GM03348 (cell line): ENCODE measurements at regions not wholly inside any gene's neighbourhood (a gene's known extent, or its start where the extent isn't known, plus 50 kb on each side); places are given as distances from the start of the nearest gene placed in this dataset.

Experiments
- DNase-seq: peaks from one replicate; pipeline ENCODE4 v3.0.0; 2012; ENCODE audit warnings: low spot score

DNA sequence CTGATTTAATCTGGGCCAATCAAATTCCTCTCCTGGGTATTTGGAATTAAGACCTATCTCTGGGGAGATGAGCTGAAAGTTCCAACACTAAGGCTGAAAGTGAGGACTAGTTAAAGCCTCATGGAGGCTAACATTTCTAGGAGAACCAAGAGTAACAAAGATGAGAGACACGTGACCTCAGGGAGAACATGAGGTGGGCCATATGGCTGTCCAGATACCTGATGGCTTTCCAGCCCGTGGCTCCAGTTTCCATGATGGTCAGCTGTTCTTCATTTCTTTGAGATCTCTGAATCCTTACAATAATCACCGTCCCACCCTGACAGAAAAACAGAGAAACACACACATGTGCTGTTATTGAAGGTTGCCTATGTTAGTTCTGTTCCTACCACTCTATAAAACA is 66.1 kb downstream of the LEPR start:
- DNase-seq = no peak

DNA sequence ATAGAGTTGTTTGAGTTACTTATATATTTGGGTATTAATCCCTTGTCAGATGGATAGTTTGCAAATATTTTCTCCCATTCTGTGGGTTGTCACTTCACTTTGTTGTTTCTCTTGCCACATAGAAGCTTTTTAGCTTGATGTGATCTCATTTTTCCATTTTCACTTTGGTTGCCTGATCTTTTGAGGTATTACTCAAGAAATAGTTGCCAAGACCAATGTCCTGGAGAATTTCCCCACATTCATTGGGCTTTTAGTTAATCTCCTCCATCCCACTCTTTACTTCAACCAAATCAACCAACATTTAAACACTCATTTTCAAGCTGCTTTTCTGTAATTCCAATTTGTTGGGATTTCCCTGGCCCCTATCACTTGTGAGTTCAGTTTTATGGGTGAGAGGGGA is 69.0 kb downstream of the LEPR start:
- DNase-seq = no peak

DNA sequence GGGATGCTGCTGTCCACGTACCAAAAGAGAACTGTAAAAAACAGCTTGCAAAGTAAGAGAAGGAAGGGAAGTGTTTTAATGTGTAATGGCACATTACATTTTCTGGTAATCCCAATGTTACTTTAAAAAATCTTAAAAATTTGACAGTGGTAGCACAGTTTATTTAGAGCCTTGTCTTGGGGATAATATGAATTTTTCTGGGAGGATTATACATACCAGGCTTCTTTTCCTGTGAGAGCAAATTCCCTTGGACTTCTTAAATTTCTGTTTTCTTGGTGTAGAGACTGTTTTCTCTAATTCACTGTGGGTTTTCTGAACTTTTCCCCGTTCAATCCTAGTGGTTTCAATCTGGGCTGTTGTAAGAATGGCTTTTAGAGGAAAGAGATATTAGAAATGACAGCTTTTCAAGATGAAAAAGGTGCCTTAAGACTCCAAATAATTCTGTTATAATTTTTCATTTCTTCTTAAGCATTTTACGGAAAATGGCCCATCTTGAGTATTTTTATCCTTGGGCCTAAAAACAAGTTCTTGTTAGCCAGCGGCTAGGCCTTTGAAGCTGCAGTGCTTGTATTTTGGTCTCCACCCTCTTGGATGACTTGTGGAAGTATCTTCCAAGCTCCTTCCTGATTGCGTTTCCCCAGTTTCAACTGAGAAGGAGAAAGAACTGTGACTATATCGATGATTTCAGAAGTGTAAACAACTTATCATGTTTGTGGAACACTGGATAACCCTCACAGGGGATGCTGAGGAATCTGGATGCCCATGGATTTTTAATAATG is 70.0 kb downstream of the LEPR start:
- no peak for DNase-seq

DNA sequence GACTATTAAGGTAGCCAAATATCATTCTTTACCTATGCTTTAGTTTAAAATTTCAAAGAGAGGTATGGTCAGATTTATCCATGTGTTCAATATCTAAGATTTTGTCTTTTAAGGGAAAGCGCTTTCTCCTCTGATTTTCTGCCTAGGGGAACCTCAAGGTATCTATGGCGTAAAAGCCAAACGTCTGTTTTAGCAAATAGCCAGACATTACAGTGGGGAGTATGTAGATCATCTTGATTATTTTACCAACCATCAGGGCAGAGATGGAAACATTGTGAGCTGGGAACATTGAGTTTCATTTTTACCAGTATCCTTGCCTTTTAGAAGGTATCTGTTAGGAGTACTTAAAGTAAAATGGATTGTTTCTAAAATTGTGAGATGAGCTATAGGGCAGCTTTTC is 71.0 kb downstream of the LEPR start:
- DNase-seq = no peak

DNA sequence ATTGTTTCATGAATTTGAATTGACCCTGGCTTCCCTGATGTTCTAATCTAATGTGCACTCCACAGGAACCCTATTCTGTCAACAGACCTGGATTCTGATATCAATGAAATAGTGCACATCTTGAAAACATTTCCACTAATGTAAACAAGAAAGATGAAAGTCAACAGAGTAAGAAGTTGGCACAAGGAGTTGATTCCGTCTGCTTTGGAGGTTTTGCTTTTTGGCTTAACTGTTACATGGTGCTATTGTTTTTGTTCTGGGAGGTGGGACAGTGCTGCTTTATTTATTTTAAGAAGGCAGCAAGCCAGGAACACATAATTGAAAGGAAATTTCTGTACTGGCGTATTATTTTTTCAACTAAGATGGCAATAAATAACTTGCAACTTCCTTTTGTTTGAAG is 73.3 kb downstream of the LEPR start:
- no peak for DNase-seq

DNA sequence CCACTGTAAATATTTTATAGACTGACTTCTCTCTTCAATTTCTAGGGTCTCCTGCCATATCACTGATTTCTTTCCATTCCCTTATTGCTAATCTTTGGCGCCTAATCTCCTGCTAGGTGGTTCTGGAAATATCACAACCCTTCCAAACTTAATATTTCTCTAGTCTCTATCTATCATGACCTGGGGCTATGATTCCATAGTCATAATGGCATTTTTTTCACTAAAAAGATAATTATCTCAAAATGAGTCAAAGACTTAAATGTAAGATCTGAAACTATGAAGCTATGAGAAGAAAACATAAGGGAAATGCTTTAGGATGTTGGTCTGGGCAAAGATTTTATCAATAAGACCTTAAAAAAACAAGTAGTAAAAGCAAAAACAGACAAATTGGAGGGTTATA is 74.2 kb downstream of the LEPR start:
- no peak for DNase-seq

DNA sequence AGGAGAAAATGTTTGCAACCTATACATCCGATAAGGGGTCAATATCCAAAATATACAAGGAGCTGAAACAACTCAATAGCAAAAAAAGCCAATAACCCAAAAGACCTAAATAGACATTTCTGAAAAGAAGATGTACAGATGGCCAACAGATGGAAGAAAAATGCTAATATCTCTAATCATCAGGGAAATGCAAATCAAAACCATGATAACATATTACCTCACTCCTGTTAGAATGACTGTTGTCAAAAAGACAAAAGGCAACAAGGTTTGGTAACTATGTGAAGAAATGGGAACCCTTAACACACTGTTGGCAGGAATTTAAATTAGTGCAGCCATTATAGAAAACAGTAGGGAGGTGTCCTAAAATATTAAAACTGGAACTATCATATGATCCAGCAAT is 74.7 kb downstream of the LEPR start:
- DNase-seq = no peak

DNA sequence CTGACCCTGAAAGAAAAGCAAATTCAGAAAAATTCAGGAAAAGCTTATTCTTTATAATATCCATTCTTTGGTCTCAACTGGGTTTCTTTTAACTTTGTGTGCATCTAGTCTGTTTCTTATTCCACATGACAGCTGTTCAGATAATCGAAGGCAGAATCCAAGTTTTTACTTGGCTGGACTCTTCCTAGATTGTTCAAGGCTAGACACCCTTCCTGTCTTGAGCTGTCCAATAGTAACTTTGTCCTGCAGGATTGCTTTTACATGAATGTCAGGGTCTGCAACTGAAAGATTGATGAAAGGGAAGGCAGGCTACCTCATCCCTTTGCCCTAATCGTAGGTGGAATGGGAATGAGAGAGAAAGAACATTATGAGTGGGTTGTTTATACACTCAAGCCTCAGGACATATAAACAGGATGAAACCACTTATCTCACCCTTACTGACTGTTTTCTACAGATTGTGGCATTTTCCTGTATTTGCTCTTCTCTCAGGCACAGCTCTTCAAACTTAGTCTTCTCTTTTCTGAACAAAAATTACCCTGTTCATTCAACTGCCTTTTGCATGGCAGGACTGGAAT is 76.9 kb downstream of the LEPR start:
- no peak for DNase-seq

DNA sequence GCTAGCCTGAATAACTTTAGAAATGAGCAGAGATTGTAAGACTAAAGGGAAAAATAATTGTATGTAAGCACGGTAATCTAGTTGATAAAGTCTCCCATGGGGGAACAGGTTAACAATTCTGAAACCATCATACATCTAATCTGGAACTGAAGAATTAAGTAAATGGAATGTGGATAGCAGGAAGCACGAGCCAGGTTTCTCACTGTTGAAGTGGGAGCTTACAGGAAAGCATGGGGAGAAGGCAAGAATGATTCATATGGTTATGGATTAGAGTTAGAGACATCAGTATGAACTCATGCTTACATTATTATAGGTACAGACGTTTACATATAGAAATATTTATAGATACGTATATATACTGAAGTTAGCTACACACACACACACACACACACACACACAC is 83.0 kb downstream of the LEPR start:
- DNase-seq = no peak

DNA sequence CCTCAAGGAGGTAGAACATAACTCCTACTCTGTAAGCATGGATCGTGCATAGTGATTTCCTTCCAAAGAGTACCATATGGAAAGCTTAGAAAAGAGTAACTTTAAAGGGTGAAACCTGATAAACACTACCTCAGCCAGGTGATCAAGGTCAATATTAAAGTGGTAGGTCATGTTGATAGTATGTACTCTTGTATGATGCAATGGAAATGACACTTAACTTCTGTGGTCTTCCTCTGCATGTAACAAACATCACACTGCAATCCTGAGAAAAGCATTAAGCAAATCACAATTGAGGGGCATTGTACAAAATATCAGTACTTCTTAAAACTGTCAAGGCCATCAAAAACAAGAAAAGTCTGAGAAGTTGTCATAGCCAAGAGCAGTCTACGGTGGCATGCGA is 83.8 kb downstream of the LEPR start:
- no peak for DNase-seq

DNA sequence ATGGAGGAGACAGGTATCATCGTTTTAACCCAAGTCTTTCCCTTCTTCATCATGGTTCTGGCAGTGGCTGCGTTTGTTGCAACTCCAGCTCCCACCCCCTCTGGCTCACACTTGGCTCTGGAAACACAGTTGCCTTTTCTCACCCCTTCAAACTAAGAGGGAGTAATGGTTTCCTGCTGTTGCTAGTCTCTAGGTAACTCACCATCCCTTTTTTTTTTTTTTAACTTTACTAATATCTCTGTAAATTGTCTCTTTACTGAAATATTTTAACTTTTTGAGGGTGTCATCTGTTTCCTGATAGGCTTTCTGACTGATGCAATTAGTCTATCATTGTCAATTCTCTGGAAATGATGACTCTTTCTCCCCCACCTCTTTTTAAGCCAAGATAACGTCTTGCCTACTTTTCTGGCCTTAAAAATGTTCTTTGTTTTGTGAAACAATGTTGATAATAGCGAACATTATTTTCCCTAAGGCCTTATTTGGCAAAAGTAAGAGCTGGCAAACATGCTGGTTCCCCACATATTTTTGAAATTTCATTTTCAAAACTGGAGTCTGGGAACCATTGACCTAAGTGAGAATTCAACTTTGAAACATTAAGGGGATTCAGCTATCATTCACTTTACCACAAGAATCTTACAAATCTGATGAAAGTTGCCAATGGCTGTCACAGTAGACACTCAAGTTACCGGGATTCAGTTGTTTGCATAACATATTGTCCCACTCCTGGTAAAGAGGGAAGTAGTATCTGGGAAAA is 85.3 kb downstream of the LEPR start:
- DNase-seq = peak; percentile 16

DNA sequence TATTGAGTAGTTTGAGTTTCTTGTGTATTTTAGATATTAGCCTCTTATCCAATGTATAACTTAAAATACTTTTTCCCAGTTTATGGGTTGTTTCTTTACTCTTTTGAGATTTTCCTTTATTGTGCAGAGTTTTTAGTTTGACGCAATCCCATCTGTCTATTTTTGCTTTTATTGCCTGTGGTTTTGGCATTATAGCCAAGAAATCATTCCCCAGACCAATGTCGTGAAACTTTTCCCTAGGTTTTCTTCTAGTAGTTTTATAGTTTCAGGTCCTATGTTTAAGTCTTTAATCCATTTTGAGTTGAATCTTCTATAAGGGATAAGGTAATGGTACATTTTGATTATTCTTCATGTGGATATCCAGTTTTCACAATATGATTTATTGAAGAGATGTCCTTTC is 87.6 kb downstream of the LEPR start:
- DNase-seq = no peak

DNA sequence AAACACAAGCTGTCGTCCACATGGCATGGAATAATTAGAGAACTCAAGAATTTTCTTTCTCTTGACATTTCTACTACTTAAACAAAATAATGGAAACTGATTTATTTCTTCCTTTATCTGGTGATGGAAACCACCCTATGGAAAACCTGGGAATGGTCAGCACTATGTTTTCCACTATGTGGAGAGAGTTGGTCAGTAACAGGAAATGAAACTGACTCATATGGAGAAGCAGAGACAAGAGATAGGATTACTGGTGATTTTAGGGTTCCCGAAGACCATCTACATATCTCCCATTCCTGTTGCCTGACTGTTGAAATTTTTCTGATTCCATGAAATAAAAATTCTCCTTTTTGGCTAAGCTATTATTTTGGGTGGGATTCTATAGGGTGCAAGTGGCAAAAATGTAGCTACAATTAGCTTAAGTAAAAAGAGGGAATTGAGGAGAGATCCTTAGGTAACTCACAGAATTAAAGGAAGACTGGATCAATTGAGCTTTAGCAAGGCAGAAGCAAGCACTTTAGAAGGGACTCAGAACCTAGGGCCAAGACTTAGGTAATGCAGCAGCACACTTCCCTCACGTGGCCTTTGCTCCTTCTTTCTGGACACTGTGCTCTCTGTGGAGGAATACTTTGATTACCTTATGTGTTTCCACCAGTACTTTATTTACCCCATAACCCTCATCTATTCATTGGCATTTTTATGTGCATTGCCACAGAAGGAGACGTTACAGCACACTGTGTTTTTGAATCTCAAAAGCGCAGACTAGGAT is 89.6 kb downstream of the LEPR start:
- DNase-seq = peak; percentile 58

DNA sequence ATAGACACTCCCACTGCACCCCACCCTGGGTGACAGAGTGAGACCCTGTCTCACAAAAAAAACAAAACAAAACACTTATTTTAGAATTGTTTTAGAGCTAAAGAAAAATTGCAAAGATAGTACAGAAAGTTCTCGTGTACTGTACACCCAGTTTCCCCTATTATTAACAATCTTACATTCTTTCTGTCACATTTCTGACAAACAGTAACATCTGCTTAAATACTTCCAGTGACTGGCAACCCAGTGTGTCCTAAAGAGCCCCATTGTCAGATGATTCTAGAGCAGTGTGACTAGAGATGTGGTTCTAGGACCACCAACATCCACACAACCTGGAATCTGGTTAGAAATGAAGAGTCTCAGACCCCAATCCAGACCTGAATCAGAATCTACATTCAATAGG is 90.5 kb downstream of the LEPR start:
- DNase-seq = no peak

DNA sequence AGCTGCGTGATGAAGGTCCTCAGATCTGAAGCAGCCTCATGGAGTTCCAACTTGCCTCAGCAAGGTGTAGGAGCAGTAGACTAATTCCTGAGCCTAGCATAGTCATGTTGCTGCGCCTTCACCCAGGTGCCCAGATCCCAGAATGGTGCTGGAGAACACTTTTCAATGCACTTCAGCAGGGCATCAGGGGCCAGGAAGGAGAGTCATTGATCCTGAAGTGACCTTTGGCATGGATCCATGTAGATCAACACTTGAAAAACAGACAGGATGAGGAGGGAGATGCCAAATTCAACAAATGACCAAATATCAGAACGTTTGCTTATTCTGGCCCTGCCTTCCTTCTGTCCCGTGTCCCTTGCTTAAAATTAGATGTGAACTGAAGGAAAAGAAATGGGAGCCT is 91.9 kb downstream of the LEPR start:
- no peak for DNase-seq

DNA sequence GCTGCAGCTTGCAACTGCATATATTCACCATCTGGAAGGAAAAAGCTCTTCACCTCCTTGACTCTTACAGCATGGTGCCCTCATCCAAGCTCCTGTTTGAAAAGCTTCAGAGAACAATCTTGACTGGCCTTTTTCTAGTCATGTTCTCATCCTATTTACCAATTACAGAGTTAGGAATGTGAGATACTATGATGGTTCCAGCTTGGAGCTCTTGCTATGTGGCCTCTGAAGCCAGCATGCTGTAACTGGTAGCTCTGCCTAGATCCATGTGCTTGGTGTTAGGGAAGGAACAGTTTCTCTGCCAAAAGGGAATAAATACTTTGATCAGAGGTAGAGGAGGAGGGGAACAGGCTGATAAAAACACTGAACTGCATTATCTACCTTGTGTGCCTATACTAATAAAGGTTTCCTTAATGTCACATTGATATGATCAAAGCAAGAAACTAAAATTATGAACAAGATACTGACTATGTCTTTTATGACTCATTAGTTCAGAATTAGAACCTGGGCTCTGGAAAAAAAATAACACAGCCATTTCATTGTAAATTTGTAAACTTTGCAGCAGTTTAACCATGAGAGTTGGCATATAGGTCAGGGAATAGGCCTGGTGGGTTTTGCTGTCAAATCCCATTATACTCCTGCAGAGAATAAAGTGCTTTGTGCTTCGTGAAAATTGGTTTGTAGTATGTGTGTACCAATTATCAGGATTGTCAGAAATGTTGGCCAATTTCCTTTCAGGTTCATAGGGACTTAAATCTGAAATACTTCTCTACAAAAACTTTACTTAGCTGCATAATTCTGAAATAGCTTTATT is 92.7 kb downstream of the LEPR start:
- DNase-seq = peak; percentile 7

DNA sequence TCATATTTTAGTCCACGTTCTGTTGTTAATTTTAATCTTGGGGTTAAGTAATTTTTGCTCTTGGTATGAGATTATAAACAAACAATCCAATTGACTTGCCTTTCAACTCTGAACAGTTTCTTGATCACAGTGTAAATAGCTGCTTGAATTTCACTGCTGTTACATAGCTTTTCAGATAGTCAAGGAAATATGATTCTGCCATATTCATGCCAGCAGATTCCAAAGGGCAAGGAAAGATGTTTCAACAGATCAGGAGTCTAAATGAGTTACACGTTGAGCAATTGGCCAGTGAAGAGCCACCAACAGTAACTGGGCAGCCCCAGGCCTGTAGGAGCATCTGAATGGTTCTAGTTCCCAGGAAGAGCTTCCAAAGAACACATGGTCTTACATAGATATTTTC is 93.6 kb downstream of the LEPR start:
- DNase-seq = peak; percentile 55

DNA sequence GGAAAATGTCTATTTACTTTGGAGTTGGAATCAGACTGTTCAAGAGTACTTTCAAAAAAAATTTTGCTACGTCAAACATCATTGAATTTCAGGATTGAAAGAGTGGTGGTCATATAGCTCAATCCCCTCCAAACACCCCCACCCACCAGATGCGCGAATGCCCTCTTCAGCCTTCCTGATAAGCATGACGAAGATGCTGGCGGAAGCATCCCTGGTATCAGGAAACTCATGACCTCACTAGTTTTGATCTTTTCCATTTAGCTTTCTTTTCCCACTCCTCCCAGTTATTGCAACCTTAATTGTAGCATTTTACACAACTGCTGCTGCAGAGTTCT is 104.4 kb downstream of the LEPR start:
- DNase-seq = no peak

DNA sequence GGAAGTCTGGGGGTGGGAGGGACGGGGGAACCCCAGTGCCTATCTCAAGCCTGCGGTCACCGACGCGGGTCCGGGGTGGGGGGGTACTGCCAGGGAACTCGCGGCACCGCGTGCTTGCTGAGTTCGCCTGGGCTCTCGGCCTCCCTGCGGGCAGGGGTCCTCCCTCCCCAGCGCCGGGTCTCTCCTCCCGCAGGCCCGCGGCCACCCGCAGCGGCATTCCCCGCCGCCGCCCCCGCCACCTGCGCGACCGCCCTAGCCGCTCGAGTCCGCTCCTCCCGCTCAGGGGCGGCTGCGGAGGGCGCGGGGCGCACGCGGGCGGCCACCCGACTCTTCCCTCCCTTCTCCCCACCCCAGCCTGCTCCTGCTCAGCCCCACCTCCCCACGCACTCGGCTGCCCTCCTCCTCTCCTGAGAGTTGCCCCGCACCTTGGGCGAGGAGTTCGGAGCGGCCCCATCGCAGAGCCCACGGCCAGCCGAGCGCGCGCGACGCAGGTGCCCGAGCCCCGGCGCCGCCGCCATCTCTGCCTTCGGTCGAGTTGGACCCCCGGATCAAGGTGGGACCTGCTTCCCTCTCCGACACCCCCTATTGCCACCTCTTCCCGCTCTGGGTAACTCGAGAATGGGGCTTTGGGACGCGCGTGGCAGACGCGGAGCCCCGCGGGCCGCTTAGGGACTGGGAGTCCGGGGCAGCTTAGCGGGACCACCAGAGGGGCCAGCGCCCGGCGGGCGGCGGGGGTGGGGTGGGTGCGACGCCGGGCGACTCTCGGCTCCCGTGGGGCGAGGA is 105.0 kb downstream of the LEPR start:
- peak; percentile 48 for DNase-seq

DNA sequence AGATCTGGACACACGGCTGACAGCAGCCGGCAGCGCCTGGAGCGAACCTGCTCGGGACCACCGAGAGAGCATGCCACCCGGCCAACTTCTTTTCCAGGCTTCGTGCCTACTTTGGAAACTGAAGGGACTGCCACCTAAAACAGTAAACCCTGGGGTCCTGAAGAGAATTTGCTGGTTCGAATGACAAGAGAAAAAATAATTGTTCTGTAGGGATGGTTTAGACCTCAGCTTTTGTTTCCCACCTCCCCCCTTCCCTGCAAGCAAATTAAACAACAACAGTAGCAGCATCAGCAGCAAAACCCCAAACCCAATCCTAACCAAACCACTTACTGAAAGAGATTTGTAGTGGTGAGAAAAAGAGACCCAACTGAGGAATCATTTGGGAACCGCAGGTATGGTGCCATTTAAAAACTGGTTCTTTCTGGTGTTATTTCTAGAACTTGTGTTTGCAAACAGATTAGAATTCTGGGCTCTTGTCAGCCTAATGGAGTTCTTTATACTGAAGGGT is 105.6 kb downstream of the LEPR start:
- no peak for DNase-seq

DNA sequence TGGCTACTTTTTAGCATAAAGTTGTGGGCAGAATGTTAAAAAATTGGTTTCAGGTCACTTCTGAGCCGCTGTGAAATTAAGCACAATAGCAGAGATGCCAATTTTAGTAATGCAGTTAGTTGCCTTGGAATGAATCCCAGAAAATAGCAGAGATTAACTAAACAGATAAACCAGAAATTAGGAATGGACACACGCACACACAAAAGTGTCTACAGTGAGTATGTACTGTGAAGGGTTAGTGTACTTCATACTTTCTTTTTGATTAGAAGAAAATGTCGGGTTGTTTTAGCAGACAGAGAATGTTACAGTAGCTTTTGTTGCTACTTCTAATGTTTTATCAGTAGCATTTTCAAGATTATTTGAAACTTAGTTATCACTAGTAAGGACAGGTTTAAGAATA is 106.7 kb downstream of the LEPR start:
- DNase-seq = peak; percentile 56
